CD4-positive, alpha-beta T cell treated with Interferon alpha-2 for 1 hour (primary cell): ENCODE measurements at regions not wholly inside any gene's neighbourhood (a gene's known extent, or its start where the extent isn't known, plus 50 kb on each side); places are given as distances from the start of the nearest gene placed in this dataset.

Source experiments
- DNase-seq, 2 donors: peaks; one replicate each; pipeline ENCODE4 v3.0.0-alpha.2; 2020 to 2022

DNA sequence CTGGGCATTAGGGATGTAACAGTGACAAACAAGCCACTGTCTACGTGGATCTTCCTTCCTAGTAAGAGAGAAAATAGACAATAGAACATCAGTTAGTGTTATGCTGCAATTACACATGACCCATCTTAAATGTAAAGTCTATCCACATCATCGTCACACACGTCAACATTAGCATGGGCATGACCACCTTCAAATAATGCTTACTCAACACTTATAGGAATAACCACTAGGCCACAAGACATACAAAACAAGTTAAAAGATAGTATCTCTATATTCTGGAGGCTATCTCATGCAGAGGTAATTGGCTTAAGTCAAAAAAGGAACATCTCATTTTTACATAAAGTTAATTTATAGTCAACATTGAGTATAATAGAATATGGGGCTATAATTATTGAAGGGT lies 156.5 kb downstream of the MOXD1 start:
- DNase-seq, result no peak

DNA sequence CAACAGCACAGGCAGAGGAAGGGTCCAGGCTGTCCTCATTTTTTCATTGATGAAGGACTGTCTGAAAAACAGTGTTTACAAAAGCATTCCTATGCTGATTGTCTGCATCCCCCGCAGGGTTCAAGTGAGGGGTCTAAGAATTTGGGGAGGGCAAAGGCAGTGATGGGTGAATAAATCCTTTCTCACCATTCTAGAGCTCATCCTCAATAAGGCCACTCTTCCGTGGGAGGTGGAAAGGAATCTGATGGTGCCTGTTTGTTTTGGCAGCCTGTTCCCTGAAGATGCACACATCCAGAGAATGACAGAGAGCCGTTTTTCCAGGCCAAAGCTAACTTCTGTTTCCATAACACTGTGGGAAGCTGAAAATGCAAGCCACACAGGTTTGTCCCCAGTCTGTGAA lies 164.5 kb downstream of the MOXD1 start:
- DNase-seq, result no peak

DNA sequence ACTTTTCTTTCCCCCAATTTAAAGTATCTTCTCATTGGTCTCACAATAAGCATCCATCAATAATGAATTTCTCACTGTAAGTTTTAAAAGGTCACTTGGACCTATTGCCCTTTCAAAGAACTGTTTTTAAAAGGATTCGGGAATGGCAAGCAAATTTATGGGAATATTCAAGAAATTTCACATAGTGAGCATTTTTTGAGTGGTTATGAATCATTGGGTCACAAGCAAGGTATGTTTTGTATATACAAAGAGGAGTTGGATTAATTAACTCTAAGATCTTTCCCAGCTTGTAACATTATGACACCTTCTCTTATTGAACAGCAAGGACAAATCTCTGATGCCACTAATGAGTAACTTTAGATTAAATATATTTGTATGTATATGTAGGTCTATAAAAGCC lies 165.0 kb downstream of the MOXD1 start:
- no peak for DNase-seq

DNA sequence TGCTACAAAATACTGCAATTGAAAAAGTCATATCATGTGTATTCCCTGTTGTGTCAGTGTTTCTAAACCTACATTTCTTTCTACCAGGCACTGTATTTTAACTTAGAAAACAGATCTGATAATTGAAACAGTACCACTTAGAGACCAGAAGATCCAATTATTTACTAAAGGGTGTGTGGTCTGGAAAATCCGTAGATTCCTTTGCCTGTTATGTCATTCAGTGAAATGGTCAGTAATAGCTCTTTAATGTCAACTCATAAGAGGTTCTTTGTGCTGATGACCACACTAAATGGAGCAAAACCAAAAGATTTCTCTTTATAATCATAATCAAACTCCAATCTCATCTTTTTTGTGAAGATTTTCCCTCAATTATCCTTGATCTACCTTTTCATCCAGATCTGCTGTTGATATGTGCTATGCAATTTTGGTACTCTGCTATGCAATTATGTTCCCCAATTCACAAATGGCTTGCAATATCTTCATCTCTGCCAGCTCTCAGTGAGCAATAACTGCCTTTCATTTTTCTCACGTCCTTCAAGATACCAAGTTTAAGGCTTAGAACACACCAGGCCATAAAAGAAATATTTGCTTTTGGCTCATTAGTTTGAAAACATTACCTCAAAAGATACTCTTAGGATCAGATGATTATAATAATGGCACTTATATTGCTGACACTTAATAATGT lies 165.5 kb downstream of the MOXD1 start:
- DNase-seq, result no peak

DNA sequence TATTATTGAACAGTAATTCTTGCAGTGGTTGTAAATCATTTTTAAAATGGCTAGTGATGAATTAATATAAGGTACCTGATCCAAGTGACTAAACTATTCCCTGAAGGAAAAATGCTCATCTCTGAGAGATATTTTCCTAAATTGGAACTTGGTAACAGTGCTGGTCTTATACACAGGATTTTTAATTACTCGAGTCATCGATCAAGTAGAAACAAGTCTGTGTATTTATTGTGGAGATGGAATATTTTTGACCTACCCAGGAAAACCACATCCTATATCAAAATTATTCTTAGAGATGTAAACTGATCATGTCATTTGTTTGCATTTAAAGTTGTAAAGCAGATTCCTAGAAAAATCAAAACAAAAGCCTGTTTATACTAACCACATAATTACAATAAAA lies 166.9 kb downstream of the MOXD1 start:
- no peak for DNase-seq

DNA sequence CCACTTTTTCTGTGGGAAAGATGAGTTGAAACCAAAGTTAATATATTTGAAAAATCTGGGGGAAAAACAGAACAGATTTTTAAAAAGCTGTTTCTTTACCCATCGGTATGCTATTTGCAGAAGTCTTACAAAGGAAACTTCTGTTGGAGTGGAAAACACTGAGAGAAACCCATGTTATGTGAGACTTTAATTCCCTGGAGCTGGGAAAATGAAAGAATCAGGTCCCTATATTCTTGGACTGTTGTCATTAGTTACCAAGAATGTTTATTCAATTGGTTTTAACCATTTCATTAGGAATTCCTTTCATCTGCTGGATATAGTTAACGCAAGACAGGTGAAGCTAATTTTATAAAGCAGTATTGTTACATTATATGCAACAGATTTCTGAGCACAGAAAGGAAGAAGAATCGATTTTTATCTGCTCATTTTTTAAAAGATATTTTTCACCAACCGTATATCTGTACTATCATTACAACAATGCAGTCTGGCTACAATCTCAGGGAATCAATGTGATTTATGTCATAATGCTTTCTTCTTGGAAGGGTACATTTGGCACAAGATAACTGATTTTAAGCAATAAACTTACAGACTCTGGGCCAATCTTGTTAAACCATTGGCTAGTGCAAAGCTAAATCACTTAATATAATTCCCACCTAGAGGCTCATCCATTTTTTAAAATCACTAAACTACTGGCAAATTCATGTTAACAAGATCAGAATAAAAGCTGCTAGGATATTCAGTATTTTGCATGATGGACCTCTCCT lies 170.0 kb downstream of the MOXD1 start:
- no peak for DNase-seq

DNA sequence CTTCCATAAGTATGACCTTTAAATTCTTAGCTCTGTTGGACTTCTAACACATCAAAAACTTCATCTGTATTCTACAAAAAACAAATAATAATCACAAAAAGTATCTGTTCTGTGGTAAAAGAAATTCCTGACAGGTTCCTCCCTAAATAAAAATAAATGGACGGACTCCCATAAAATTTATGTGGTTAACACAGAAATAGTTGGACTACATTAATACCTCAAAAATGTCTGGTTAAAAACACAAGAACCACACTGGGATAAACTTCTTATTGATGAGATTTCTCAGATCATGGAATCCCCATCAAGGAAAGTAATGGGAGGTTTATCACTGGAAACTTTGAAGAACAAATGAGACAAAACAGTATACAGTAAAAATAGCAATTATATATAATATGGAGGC lies 172.4 kb downstream of the MOXD1 start:
- DNase-seq, result no peak

DNA sequence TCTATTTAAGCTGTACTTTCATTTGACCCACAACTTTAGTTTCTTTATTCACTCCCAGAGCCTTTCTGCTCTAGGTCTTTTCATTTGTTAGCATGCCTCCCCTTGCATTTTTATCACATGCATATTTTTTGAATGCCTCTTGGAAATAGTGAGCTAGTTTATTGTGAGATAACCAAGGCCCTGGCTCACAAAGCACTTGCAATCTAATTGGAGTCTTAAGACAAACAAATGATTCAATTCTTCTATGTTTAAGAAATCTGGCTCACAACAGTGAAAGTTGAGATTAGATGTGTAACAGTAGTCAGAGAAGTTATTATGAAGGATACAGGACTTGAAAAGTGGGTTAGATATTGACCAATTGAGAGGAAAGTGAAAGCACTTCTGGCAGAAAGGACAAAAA lies 173.4 kb downstream of the MOXD1 start:
- no peak for DNase-seq

DNA sequence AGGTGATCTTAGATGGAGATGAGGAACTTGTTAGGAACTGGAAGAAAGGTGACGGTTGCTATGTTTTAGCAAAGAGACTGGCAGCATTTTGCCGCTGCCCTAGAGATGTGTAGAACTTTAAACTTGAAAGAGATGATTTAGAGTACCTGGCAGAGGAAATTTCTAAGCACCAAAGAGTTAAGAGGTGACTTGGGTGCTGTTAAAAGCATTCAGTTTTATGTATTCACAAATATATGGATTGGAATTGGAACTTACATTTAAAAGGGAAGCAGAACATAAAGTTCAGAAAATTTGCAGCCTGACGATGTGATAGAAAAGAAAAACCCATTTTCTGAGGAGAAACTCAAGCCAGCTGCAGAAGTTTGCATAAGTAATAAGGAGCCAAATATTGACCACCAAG lies 176.3 kb downstream of the MOXD1 start:
- no peak for DNase-seq

DNA sequence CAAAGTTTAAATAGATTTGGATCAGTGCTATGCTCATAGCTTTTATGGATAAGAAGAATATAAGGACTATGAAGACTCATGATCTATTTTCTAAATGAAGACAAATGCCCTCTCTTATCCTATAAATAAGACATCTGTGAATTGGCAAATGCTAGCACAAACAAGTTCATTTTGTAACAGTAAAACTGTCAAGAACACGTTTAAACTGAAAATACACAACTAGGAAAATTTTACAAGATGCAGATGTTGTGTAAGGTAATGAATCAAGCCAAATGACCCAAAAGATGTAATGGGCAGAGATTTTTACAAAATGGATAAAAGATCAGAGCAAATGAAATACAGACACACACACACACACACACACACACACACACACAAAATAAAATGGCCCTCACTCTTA lies 180.5 kb downstream of the MOXD1 start:
- DNase-seq, result no peak

DNA sequence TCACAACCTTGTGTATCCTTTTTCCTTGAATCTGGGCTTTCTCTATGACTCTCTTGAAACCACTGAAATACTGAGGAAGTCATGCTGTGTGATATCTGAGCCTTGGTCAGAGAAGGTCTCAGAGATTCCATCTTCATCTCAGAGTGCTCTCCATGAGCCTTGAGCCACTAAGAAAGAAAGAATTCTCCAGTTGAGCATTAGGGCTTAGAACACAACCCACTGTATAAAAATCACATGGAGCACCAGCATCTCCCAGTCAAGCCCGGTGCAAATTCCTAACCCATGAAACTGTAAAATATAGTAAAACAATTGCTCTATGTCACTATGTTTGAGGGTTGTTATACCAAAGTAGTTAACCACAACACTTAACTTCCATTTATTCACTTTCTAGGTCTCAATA lies 181.4 kb downstream of the MOXD1 start:
- DNase-seq, result no peak

DNA sequence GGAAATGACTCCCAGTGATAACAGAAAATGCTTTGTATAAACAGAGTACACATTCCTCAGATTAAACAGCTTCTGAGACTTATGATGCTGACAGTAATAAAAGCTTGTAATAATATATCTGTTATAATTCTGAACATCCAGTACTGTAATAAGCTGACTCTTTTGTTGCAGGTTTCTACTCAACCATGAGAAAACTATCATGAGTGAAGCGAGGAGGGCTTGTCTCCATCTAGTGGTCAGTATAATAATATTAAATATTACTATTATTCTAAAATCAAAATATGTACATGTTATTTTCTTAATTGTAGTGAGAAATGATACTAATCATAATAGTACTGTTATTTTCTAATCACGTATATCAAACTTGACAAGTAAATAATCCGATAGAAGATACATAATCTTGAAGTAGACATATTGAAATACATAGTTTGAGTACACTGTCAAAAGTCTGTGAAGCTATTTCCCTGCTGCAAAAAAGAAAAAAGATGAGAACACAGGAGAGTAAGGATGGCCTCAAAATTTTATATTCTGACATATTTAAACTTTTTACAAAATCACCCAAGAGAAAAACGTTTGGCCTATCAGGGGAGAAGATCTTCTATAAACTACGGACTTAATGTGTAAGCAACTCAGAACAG lies 183.1 kb downstream of the MOXD1 start:
- no peak for DNase-seq

DNA sequence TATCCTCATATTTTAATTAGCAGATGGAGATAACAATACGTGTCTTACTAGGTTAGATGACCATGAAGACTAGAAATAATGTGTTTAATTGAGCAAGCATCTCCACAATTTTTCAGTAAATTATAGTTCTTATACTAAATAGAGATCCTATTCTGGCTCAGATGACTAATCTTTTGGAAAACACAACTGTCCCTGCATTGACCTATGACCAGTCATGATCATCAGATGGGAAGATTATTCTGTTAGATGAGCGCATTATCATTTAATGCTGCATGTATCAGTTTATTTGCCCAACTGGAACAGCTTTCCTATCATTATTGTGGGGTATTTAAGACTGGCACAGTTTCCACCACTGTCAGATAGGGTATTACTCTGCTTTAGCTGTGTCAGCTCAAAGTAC lies 185.5 kb downstream of the MOXD1 start:
- no peak for DNase-seq

DNA sequence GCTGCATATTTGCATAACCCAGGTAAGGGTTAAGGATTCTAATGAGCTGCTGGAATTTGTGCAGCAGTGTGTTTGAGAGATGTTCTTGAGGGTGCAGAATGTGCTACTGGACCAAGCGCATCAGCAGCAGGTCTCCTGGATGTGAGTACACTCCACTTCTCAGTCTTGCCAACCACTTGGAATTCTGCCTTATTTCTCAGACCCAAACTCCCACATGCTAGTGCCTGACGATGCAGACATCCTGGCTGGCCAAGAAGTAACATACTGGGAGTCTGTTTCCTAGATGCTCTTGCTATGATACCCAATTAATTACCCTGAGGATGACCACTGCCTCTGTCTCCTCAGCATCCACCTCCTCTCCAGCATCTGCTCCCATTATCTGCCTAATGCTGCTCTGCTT lies 186.6 kb downstream of the MOXD1 start:
- DNase-seq, result no peak

DNA sequence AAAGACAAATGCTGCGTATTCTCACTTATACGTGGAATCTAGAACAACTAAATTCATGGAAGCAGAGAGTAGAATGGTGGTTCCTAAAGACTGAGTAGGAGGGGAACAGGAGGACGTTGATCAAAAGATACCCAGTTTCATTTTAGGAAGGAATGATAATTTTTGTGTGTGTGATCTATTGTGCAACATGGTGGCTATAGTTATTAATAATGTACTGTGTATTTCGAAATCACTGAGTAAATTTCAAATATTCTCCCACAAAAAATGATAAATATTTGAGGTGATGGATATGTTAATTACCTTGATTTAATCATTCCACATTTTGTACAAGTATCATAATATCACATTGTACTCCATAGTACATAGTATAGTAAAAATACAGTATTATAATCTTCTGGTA lies 187.5 kb downstream of the MOXD1 start:
- DNase-seq, result no peak

DNA sequence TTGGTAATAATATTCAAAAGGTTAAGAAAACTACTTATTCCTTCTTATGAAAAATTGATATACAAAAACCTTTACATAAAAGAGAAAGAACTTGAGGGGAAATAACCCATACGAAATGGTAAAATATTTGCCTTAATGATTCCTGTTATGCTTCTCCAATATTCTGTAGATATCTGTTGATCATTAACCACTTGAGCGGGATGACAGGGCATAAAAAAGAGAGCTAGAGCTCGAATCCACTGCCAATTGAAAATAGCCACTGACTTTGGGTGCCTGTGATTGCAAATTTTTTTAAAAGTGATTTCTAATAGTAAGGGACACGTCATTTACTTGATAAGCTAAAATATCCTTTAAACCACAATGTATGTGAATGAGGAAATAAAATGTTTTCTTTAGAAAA lies 188.1 kb downstream of the MOXD1 start:
- DNase-seq, result no peak

DNA sequence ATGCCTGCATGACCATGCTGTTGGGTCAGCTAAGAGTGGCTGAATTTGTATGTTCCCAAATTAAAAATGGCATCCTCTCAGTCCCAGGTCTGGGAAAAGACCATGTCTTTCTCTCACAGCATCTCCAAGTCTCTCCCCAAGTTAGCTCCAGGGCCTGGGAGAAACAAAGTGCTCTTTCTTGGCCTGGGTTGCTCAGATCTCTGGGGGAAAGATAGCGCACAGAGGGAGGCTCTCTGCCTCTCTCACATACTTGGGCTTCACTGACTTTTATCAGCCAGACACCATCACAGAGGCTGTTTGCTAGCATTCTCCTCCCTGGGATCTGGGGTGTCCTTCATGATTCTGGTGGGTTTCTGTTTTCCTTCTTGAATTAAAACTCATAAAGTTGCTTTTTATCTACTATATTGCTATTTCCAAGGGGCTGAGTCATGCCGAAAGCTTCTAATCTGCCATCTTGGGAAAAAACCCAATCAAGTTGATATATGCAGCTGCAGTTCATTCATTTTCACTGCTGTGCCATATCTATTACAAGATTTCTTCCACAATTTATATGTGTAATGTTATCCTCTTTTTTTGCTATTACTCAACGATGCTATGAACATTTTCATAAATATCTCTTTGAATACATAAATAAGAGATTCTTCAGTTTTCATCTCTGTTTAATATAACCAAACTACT lies 190.2 kb downstream of the MOXD1 start:
- no peak for DNase-seq

DNA sequence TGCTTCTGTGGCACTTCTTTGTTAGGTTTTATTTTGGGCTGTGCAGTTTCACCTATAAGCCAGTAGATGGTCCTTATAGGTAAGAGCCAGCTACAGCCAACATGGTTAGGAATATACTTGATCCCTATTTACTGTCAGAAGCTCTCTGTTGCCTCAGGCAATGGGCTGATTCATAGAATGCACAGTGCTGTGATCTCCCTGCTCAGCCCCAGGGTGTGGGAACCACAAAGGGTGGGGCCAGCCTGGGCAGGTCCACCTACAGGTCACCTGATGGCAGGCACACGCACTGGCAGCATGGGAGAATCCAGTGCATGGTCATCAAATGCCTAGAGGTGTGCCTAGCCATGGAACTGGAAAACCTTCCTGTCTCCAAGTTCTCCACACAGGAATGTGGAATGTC lies 191.9 kb downstream of the MOXD1 start:
- no peak for DNase-seq

DNA sequence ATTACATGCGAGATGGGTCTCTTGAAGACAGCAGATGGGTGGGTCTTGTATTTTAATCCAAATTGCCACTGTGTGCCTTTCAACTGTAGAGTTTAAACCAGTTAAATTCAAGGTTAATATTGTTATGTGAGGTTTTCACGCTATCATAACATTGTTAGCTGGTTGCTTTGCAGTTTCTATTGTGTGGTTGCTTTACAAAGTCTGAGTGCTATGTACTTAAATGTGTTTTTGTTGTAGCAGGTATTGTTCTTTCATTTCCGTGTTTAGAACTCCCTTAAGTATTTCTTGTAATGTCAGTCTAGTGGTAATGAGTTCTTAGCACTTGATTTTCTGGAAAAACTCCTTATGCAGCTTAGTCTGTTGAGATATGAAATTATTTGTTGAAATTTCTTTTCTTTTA lies 193.3 kb downstream of the MOXD1 start:
- DNase-seq, result no peak

DNA sequence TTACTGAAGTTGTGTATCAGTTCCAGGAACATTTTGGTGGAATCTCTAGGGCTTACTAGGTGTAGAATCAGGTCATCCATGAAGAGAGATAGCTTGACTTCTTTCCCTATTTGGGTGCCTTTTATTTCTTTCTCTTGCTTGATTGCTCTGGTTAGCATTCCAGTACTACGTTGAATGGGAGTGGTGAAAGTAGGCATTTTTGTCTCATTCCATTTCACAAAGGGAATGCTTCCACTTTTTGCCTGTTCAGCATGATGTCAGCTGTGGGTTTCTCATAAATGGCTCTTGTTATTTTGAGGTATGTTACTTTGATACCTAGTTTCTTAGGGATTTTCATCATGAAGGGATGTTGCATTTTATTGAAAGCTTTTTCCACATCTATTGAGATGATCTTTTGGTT lies 195.3 kb downstream of the MOXD1 start:
- no peak for DNase-seq

DNA sequence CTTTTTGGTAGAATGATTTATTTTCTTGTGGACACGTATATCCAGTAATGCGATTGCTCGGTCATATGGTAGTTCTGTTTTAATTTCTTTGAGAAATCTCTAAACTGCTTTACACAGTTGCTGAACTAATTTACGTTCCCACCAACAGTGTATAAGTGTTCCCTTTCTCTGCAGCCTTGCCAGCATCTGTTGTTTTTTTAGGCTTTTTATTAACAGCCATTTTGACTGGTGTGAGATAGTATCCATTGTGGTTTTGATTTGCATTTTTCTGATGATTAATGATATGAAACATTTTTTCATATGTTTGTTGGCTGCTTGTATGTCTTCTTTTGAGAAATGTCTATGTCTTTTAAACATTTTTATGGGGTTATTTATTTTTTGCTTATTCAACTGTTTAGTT lies 196.7 kb downstream of the MOXD1 start:
- DNase-seq, result no peak

DNA sequence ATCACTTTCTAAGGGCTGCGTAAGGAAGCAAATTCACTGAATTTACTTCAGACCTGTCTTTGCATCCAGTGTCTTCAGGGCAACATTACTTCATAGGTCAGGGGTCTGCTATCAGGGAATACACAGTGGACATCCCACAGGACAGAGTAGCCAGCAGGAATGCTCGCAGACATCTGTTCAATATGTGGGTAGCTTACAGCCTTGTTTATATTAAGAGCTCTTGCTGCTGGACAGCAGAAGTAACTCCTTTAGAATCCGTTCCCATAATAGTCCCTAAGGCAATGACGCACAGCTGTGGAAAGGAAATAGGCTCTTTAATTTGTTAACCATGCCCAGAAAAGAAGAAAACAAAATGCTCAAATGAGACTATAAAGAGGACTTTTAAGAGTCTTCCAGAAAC lies 198.7 kb downstream of the MOXD1 start:
- DNase-seq, result no peak

DNA sequence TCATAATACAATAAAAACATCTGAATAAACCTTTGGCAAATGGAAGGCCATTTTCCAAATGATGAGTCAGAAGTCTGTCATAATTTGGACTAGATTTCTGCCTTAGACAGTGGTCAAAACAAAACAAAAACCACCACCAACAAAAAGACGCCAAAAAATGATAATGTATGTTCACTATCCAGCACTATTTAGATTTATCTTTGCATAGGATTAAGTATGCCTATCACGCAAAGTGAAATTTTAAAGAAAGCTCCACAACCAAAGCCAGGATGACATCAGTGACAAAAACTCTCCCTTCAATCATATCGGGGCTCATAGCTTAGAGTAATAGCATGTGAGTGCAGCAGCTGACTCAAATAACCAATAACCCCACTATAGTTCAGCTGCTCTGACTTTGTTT lies 201.9 kb downstream of the MOXD1 start:
- DNase-seq, result no peak

DNA sequence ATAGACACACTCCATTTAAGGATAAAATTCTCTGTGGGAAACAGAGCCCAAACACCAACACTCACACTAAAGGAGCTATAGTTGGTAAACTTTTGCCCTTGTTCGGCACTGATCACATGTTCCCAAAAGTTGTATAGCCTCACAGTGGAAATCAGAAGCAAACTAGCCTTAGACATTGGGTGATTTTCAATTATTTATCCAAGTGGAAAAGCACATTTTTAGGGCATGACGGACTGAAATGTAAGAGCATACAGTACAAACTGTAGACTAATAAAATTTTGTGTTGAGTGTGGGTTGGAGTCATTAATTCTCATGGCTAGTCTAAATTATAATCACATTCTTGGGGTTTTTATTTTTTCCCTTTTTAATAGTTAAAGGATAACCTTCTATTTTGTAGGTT lies 202.4 kb downstream of the MOXD1 start:
- no peak for DNase-seq
